HCT116 (cell line): ENCODE measurements at regions not wholly inside any gene's neighbourhood (a gene's known extent, or its start where the extent isn't known, plus 50 kb on each side); places are given as distances from the start of the nearest gene placed in this dataset.

Experiments used
- ATAC-seq: fragments of 200-7000 bp; cut with Tn5 transposase; 2 replicates; pipeline ENCODE4 v1.9.1; 2020; ENCODE audit warnings: mild to moderate bottlenecking, moderate library complexity
- BruUV-seq: library from RNA; stranded (reverse); fragments of 400-500 nt; replicated peaks from 2 replicates; lab custom pipeline; 2021; lab: Mats Ljungman, UMichigan
- CTCF ChIA-PET: fragments of 300-600 bp; sonication (Branson Sonifier 250); formaldehyde crosslinking; loops from one replicate; lab custom pipeline; 2021; ENCODE audit warnings: antibody characterized with exemption; lab: Charles Lee
- POLR2A ChIA-PET: fragments of 300-600, 350-600 bp; sonication (Branson Sonifier 250); formaldehyde crosslinking; loops from one replicate; lab custom pipeline; 2021; ENCODE audit warnings: antibody characterized with exemption; lab: Charles Lee
- RAD21 ChIA-PET, 2 experiments: fragments of 300-600 bp; sonication (Branson Sonifier 250); formaldehyde crosslinking; loops; one replicate each; lab custom pipeline; 2023; ENCODE audit warnings: low total read pairs in 2 of 2; ENCODE audit not compliant: uncharacterized antibody in 2 of 2, unreplicated experiment in 2 of 2, low non-redundant PET in 1 of 2; lab: Charles Lee
- DNase-seq: peaks from one replicate; pipeline ENCODE4 v3.0.0-alpha.2; 2010; ENCODE audit warnings: low read depth, low spot score
- H2AFZ ChIP-seq: fragments of 200-600 bp; shearing (Covaris generic), sonication (generic); 2 replicates; pipeline ENCODE4 v1.6.1; 2017; ENCODE audit warnings: low read depth, mixed run types, mixed read lengths, antibody characterized with exemption, low read length; ENCODE audit not compliant: poor library complexity, severe bottlenecking
- H3K27ac ChIP-seq: 2 replicates; pipeline ENCODE4 v1.5.1; 2012; ENCODE audit warnings: low read depth, low read length
- H3K27me3 ChIP-seq: fragments of 200-600 bp; sonication (generic); 2 replicates; pipeline ENCODE4 v1.6.1; 2016; ENCODE audit warnings: mixed run types, low read length, mixed read lengths; ENCODE audit not compliant: insufficient read depth
- H3K36me3 ChIP-seq, 2 experiments: fragments of 200-500 bp in 1 of 2; fragments of 200-600 bp in 1 of 2; sonication (Bioruptor generic) in 1 of 2; sonication (generic) in 1 of 2; 2 replicates each; pipeline versions ENCODE4 v1.5.1 to v1.6.1; 2014 to 2016; ENCODE audit warnings: low read length in 2 of 2, inconsistent platforms in 1 of 2, mixed read lengths in 1 of 2, mixed run types in 1 of 2; ENCODE audit not compliant: insufficient read depth in 2 of 2, control insufficient read depth in 1 of 2
- H3K4me1 ChIP-seq, 2 experiments: fragments of 200-600 bp in 1 of 2; sonication (generic) in 1 of 2; 2 replicates each; pipeline versions ENCODE4 v1.5.1 to v1.6.1; 2012 to 2017; ENCODE audit warnings: low read length in 2 of 2, inconsistent platforms in 1 of 2, mild to moderate bottlenecking in 1 of 2, mixed read lengths in 1 of 2, mixed run types in 1 of 2, moderate library complexity in 1 of 2; ENCODE audit not compliant: insufficient read depth in 2 of 2, control insufficient read depth in 1 of 2
- H3K4me2 ChIP-seq: fragments of 200-600 bp; sonication (generic); 2 replicates; pipeline ENCODE4 v1.6.1; 2017; ENCODE audit warnings: mixed run types, low read length, mixed read lengths
- H3K4me3 ChIP-seq, 2 experiments: fragments of 200-600 bp in 1 of 2; sonication (generic) in 1 of 2; replicated peaks in 1 of 2; 2 replicates each; pipeline ENCODE4 v1.5.1; 2011 to 2016; ENCODE audit warnings: low read length in 2 of 2, control low read depth in 1 of 2, low read depth in 1 of 2, mild to moderate bottlenecking in 1 of 2, mixed read lengths in 1 of 2, mixed run types in 1 of 2
- H3K79me2 ChIP-seq: fragments of 200-600 bp; sonication (generic); 2 replicates; pipeline ENCODE4 v1.6.1; 2017; ENCODE audit warnings: mild to moderate bottlenecking, mixed run types, low read length, moderate library complexity, mixed read lengths; ENCODE audit not compliant: insufficient read depth
- H3K9ac ChIP-seq: fragments of 200-600 bp; sonication (generic); 2 replicates; pipeline ENCODE4 v1.6.1; 2016; ENCODE audit warnings: low read length, mixed read lengths
- H3K9me2 ChIP-seq: fragments of 200-600 bp; sonication (generic), shearing (Covaris generic); 2 replicates; pipeline ENCODE4 v1.6.1; 2017; ENCODE audit warnings: mixed run types, mild to moderate bottlenecking, moderate library complexity; ENCODE audit not compliant: insufficient read depth
- H3K9me3 ChIP-seq, 2 experiments: fragments of 200-500 bp in 1 of 2; fragments of 200-600 bp in 1 of 2; sonication (Bioruptor generic) in 1 of 2; sonication (generic) in 1 of 2; 2 replicates each; pipeline ENCODE4 v1.6.1; 2014 to 2017; ENCODE audit warnings: low read length in 2 of 2, mixed read lengths in 2 of 2, inconsistent platforms in 1 of 2, low read depth in 1 of 2, mild to moderate bottlenecking in 1 of 2, mixed run types in 1 of 2, moderate library complexity in 1 of 2; ENCODE audit not compliant: control insufficient read depth in 1 of 2, insufficient read depth in 1 of 2
- H4K20me1 ChIP-seq: fragments of 200-600 bp; sonication (generic), shearing (Covaris generic); 2 replicates; pipeline ENCODE4 v1.6.1; 2017; ENCODE audit warnings: mixed run types, mild to moderate bottlenecking, moderate library complexity; ENCODE audit not compliant: insufficient read depth
- CBX3 ChIP-seq: IDR thresholded peaks from 2 replicates; pipeline ENCODE4 v1.6.1; 2012; ENCODE audit warnings: low read depth
- CEBPB ChIP-seq: IDR thresholded peaks from 2 replicates; pipeline ENCODE4 v1.6.1; 2012; ENCODE audit warnings: low read depth
- MAX ChIP-seq: IDR thresholded peaks from 2 replicates; pipeline ENCODE4 v1.6.1; 2012
- POLR2A ChIP-seq: IDR thresholded peaks from 2 replicates; pipeline ENCODE4 v1.7.0; 2011; ENCODE audit warnings: borderline replicate concordance; ENCODE audit not compliant: insufficient read depth, insufficient read length; ENCODE audit errors: extremely low read depth
- RAD21 ChIP-seq: IDR thresholded peaks from 2 replicates; pipeline ENCODE4 v1.6.1; 2012; ENCODE audit warnings: low read depth, mild to moderate bottlenecking
- REST ChIP-seq: IDR thresholded peaks from 2 replicates; pipeline ENCODE4 v1.6.1; 2012; ENCODE audit warnings: low read depth
- SIN3A ChIP-seq: IDR thresholded peaks from 2 replicates; pipeline ENCODE4 v1.6.1; 2012; ENCODE audit warnings: low read depth
- SRF ChIP-seq: IDR thresholded peaks from 2 replicates; pipeline ENCODE4 v1.6.1; 2012; ENCODE audit warnings: low read depth
- YY1 ChIP-seq: IDR thresholded peaks from 2 replicates; pipeline ENCODE4 v1.6.1; 2011; ENCODE audit warnings: low read length, low read depth, moderate library complexity, mild to moderate bottlenecking; ENCODE audit not compliant: insufficient replicate concordance; ENCODE audit errors: extremely low read depth
- intact Hi-C: fragments of 100-400 bp; cut with micrococcal nuclease; formaldehyde crosslinking; loops from 2 replicates; pipeline ENCODE4 v1.10.0; 2022

- H3K4me2 ChIP-seq: no peak overlapping the region
- H3K36me3 ChIP-seq: no peaks in the 10 kb centered on the region
- no peaks in the 10 kb centered on the region for H3K9me3 ChIP-seq
- H3K9me2 ChIP-seq: no peaks in the 10 kb centered on the region
- no peak overlapping the region for H3K27ac ChIP-seq
- peaks cover 14% of the 10 kb centered on the region in 2 experiments for H3K4me1 ChIP-seq
- ChIA-PET RAD21 (no interaction called here), POLR2A (no interaction called here), CTCF (no interaction called here)
- no peak overlapping the region for H3K4me3 ChIP-seq
- no peak overlapping the region for H3K9ac ChIP-seq
- no TSS peak for BruUV-seq
- H4K20me1 ChIP-seq: no peaks in the 10 kb centered on the region
- H3K27me3 ChIP-seq: no peaks in the 10 kb centered on the region
- ATAC-seq (no peak), DNase-seq (no peak)
- TF ChIP-seq REST (no peak), CBX3 (no peak), SIN3A (no peak), YY1 (no peak)
- no peak overlapping the region for H2AFZ ChIP-seq
- intact Hi-C loops: no loop called here
- H3K79me2 ChIP-seq: no peaks in the 10 kb centered on the region
Measured at GRCh38 chr14:71642715-71643114, 289.5 kb upstream of the RGS6 start.

GRCh38 chr14:71645656-71646055 is 286.6 kb upstream of the RGS6 start:
- Histone ChIP-seq H3K9me3 (no peaks in the 10 kb centered on the region), H3K27me3 (no peaks in the 10 kb centered on the region), H2AFZ (no peak overlapping the region), H3K9ac (no peak overlapping the region), H3K4me2 (no peak overlapping the region), H3K4me1 (peaks cover 14 to 18% of the 10 kb centered on the region in 2 experiments), H3K4me3 (no peak overlapping the region), H4K20me1 (no peaks in the 10 kb centered on the region), H3K27ac (no peak overlapping the region), H3K9me2 (no peaks in the 10 kb centered on the region), H3K79me2 (no peaks in the 10 kb centered on the region), H3K36me3 (no peaks in the 10 kb centered on the region)
- ChIA-PET RAD21 (no interaction called here), POLR2A (no interaction called here), CTCF (no interaction called here)
- ATAC-seq: no peak
- no TSS peak for BruUV-seq
- DNase-seq: no peak
- no peak for TF ChIP-seq RAD21
- TF ChIP-seq MAX: no peak
- no peak for TF ChIP-seq SIN3A
- no peak for TF ChIP-seq CEBPB
- no peak for TF ChIP-seq SRF
- TF ChIP-seq POLR2A: no peak
- intact Hi-C loops: no loop called here
